ENCODE measurements at regions not wholly inside any gene's neighbourhood (a gene's known extent, or its start where the extent isn't known, plus 50 kb on each side); places are given as distances from the start of the nearest gene placed in this dataset.
A peak's percentile ranks its signal among the peaks of the same experiment; 100 is the strongest.

DNA sequence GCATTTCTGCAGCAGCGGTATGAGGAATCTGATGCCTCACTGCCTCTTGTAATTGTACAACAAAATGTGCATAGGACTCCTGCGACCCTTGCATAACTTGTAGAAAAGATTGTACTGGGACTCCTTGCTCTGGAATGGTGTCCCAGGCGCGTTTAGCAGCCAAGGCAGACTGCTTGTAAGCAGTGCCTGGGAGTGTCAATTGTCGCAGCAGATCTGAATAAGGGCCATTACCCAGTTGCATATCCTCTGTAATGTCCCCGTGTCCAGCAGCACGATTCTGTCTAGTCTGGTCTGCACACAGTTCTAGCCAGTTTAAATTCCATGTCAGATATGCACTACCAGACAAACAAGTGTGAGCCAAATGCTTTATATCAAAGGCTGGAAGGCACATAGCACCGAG, 70.7 kb upstream of the BTN3A2 start:
- Histone ChIP-seq H3K9me3 (no peaks in the 10 kb centered on the region), H3K27ac (no peak overlapping the region), H3K27me3 (no peaks in the 10 kb centered on the region), H3K4me1 (peaks cover 0 to 5% (median 0%) of the 10 kb centered on the region in 4 donors), H3K4me3 (peak overlapping the region in 1 of 4 donors; percentile 36), H3K36me3 (no peaks in the 10 kb centered on the region)
- TF ChIP-seq, protein P1, sequence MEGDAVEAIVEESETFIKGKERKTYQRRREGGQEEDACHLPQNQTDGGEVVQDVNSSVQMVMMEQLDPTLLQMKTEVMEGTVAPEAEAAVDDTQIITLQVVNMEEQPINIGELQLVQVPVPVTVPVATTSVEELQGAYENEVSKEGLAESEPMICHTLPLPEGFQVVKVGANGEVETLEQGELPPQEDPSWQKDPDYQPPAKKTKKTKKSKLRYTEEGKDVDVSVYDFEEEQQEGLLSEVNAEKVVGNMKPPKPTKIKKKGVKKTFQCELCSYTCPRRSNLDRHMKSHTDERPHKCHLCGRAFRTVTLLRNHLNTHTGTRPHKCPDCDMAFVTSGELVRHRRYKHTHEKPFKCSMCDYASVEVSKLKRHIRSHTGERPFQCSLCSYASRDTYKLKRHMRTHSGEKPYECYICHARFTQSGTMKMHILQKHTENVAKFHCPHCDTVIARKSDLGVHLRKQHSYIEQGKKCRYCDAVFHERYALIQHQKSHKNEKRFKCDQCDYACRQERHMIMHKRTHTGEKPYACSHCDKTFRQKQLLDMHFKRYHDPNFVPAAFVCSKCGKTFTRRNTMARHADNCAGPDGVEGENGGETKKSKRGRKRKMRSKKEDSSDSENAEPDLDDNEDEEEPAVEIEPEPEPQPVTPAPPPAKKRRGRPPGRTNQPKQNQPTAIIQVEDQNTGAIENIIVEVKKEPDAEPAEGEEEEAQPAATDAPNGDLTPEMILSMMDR (IDR thresholded peaks at IDR 0.05): no peak
- no peak for TF ChIP-seq POLR2A (IDR thresholded peaks at IDR 0.05)
- DNase-seq: no peak

DNA sequence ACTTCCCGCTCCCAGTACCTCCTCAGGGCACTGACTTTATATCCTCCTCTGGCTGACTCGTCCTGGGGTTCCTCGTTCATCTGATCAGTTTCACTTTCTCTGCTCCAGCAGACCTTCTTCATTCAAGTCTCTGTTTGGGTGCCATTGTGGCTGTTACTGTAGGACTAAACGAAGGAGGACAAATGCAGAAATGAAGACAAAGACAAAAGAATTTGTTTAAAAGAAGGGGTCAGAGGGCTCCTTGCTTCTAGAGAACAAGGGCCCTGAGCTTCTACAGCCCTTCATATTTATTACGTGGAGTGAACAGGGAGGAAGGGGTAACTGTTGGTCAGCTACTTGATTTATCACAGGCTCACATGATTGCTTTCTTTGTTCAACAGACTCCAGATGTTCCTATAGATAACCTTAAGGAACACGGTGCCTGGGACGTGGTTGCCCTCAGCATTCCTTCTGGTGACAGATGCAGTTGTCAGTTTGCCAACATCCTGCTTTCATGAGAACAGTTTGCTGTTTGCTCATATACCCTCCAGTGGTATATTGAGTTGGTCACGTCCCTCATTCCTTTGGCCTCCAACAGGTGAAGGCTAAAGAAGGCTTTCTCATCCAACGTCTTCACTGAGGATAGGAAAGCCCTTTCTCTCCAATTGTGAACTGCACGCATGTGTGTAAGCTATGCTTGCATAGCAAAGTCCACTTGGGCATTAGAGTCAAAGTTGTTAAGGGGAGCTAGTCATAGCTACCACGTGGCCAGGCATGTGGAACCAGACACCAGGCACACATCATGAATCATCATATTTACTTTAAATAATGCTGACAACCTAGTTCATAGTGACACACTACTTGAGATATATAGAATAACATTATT, 69.1 kb upstream of the BTN3A2 start:
- Histone ChIP-seq H3K9me3 (no peaks in the 10 kb centered on the region), H3K36me3 (no peaks in the 10 kb centered on the region), H3K27ac (peak overlapping the region in 3 of 4 donors; percentile 68 to 88 (median 85)), H3K27me3 (no peaks in the 10 kb centered on the region), H3K4me1 (peaks cover 0 to 5% (median 0%) of the 10 kb centered on the region in 4 donors), H3K4me3 (peak overlapping the region in 2 of 4 donors; percentile 36)
- TF ChIP-seq POLR2A (IDR thresholded peaks at IDR 0.05): peak in 1 of 2 donors; percentile 65
- TF ChIP-seq, protein P1 (IDR thresholded peaks at IDR 0.05): peak in 3 of 6 experiments; percentile 40
- peak in 2 of 3 donors; percentile 74 to 86 for DNase-seq

DNA sequence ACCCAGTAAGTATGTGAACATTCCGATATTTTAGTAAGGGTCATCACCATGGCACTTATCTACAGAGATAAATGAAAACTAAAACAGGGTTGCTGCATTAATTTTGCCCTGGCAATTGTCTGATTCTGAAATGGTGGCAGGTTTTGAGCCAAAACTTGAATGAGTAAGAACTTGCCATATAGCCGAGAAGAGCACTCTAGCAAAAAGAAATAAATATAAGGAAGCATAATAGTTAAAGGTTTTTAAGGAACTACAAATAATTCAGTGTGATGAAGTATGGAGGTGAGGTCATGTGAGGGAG, 68.5 kb upstream of the BTN3A2 start:
- no peak for TF ChIP-seq POLR2A (IDR thresholded peaks at IDR 0.05)
- TF ChIP-seq, protein P1 (IDR thresholded peaks at IDR 0.05): no peak
- H3K36me3 ChIP-seq: no peaks in the 10 kb centered on the region
- no peak overlapping the region for H3K4me3 ChIP-seq
- H3K9me3 ChIP-seq: no peaks in the 10 kb centered on the region
- no peaks in the 10 kb centered on the region for H3K27me3 ChIP-seq
- no peak for DNase-seq
- H3K4me1 ChIP-seq: peaks cover 0 to 5% (median 0%) of the 10 kb centered on the region in 4 donors
- peak overlapping the region in 2 of 4 donors; percentile 85 to 88 for H3K27ac ChIP-seq

DNA sequence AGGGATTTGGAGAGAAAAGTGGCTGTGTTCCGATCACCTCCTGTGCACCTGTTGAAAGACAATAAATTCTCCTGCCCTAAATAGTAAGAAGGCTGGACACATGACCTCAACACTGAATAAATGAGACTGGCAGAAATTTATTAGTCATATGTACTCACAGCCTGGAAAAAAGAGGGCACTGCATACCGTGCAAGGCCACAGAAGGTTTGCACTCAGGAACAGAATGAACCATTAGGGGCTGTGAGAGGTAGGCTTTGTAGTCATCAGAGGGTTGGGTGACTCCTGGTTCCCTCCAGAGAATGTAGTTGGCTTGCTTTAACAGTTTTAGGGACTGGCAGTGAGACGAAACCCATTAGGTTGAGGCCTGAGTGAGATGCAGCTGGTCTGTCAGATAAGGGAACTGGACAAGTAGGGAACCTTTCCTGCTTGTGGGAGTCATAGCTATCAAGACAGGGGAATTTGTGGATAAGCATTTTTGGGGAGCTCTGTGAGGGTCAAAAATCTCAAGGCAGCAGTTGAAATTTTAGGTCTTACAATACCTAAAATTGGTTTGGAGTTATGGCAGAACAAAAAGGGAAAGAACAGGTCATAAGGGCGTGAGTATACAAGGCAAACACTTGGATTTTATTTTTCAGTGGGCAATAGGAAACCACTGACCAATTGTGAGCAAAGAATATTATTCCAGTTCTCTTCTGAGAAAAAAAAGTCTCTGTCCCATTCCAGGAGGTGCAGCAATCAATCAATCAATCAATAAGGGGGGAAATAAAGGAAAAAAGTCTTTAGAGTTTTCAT, 67.9 kb upstream of the BTN3A2 start:
- no peaks in the 10 kb centered on the region for H3K36me3 ChIP-seq
- H3K4me1 ChIP-seq: peaks cover 0 to 5% (median 0%) of the 10 kb centered on the region in 4 donors
- peak overlapping the region in 2 of 4 donors; percentile 85 to 88 for H3K27ac ChIP-seq
- H3K9me3 ChIP-seq: no peaks in the 10 kb centered on the region
- H3K4me3 ChIP-seq: no peak overlapping the region
- no peak for TF ChIP-seq POLR2A (IDR thresholded peaks at IDR 0.05)
- TF ChIP-seq, protein P1 (IDR thresholded peaks at IDR 0.05): no peak
- H3K27me3 ChIP-seq: no peaks in the 10 kb centered on the region
- no peak for DNase-seq

DNA sequence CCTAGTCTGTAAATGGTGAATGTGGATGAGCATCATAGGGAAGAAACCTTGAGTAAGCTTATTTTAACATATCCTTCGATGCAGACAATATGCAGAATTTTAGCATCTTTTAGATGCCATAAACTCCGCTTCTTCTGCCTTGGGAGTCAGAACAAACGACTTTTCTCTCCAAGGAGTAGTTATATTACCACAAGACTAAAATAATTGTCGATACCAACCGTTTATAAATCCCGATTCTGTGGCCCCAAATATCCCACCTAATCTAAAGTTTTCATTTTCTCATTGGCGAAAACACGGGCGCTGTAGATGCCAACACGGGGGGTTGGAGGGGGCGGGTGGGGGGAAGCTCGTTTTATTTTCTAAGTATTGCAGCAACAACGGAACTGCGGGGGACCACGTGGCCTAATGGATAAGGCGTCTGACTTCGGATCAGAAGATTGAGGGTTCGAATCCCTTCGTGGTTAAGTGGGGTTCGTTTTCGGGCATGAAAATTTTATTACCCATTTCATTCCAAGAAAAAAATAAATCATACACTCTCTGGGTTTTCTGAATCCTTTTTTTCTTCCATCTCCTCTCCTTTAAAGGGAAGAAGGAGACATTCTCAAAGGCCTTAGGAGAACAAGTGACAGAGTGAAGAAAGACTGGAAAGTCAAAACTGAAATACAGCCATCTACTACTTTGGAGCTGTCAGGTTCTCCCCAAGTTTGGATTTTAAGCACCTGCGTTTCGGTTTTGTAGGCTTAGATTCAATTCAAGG, 65.5 kb upstream of the BTN3A2 start:
- Histone ChIP-seq H3K27ac (no peak overlapping the region), H3K9me3 (no peaks in the 10 kb centered on the region), H3K4me1 (peaks cover 0 to 5% (median 0%) of the 10 kb centered on the region in 4 donors), H3K27me3 (no peaks in the 10 kb centered on the region), H3K4me3 (no peak overlapping the region), H3K36me3 (no peaks in the 10 kb centered on the region)
- TF ChIP-seq, protein P1 (IDR thresholded peaks at IDR 0.05): no peak
- TF ChIP-seq POLR2A (IDR thresholded peaks at IDR 0.05): no peak
- no peak for DNase-seq
